Mesendoderm (in vitro differentiated cells): ENCODE measurements at regions not wholly inside any gene's neighbourhood (a gene's known extent, or its start where the extent isn't known, plus 50 kb on each side); places are given as distances from the start of the nearest gene placed in this dataset.

Experiments used
- DNase-seq: peaks from one replicate; pipeline ENCODE4 v3.0.0; 2013
- H2AK5ac ChIP-seq: 2 replicates; pipeline ENCODE4 v1.6.1; 2013; ENCODE audit warnings: low read length, inconsistent platforms
- H2BK120ac ChIP-seq: 2 replicates; pipeline ENCODE4 v1.6.1; 2013; ENCODE audit warnings: low read depth, mild to moderate bottlenecking, low read length, moderate library complexity, mixed read lengths
- H2BK15ac ChIP-seq: replicated peaks from 2 replicates; pipeline ENCODE4 v1.6.1; 2013; ENCODE audit warnings: low read depth, mild to moderate bottlenecking, moderate library complexity
- H2BK5ac ChIP-seq: 2 replicates; pipeline ENCODE4 v1.6.1; 2013; ENCODE audit warnings: low read length, inconsistent platforms
- H3K18ac ChIP-seq: 2 replicates; pipeline ENCODE4 v1.6.1; 2013; ENCODE audit warnings: mild to moderate bottlenecking, low read length, mixed read lengths
- H3K23ac ChIP-seq: one replicate; pipeline ENCODE4 v1.6.1; 2013; ENCODE audit warnings: low read length
- H3K27ac ChIP-seq: 2 replicates; pipeline ENCODE4 v1.5.1; 2013; ENCODE audit warnings: low read depth, mild to moderate bottlenecking, inconsistent platforms, low read length, moderate library complexity
- H3K27me3 ChIP-seq: 2 replicates; pipeline ENCODE4 v1.6.1; 2013; ENCODE audit warnings: low read length, control low read depth, mild to moderate bottlenecking, inconsistent platforms; ENCODE audit not compliant: insufficient read depth, poor library complexity
- H3K36me3 ChIP-seq: 2 replicates; pipeline ENCODE4 v1.6.1; 2013; ENCODE audit warnings: low read length, inconsistent platforms; ENCODE audit not compliant: control insufficient read depth, insufficient read depth
- H3K4ac ChIP-seq: one replicate; pipeline ENCODE4 v1.6.1; 2013; ENCODE audit warnings: low read depth, mild to moderate bottlenecking, low read length, moderate library complexity
- H3K4me1 ChIP-seq: 2 replicates; pipeline ENCODE4 v1.6.1; 2013; ENCODE audit warnings: low read depth, low read length, inconsistent platforms; ENCODE audit not compliant: control insufficient read depth
- H3K4me2 ChIP-seq: 2 replicates; pipeline ENCODE4 v1.6.1; 2013; ENCODE audit warnings: low read length
- H3K4me3 ChIP-seq: 2 replicates; pipeline ENCODE4 v1.5.1; 2013; ENCODE audit warnings: mild to moderate bottlenecking, low read length
- H3K56ac ChIP-seq: one replicate; pipeline ENCODE4 v1.6.1; 2013; ENCODE audit warnings: low read length
- H3K79me1 ChIP-seq: 2 replicates; pipeline ENCODE4 v1.6.1; 2013; ENCODE audit warnings: low read length, inconsistent platforms
- H3K79me2 ChIP-seq: 2 replicates; pipeline ENCODE4 v1.6.1; 2013; ENCODE audit warnings: mild to moderate bottlenecking, low read length; ENCODE audit not compliant: control insufficient read depth, insufficient read depth
- H3K9ac ChIP-seq: 2 replicates; pipeline ENCODE4 v1.6.1; 2013; ENCODE audit warnings: low read length, inconsistent platforms
- H4K5ac ChIP-seq: one replicate; pipeline ENCODE4 v1.6.1; 2013; ENCODE audit warnings: low read length
- H4K8ac ChIP-seq: one replicate; pipeline ENCODE4 v1.6.1; 2013; ENCODE audit warnings: low read depth, mild to moderate bottlenecking, control low read depth, low read length, moderate library complexity
- WGBS: extraction: QIAGEN DNeasy Blood & Tissue Kit; methylation state at CpG from one replicate; pipeline ENCODE4 v1.1.7; 2013; ENCODE audit warnings: low lambda C conversion rate, missing lambda C conversion rate; ENCODE audit not compliant: insufficient coverage; ENCODE audit errors: extremely low coverage; 5-methylcytosine and 5-hydroxymethylcytosine counted together

GRCh38 chr3:104781112-104781511 lies 585.6 kb upstream of the ALCAM start:
- H3K18ac ChIP-seq = no peak overlapping the region
- H3K9ac ChIP-seq = no peak overlapping the region
- H3K27me3 ChIP-seq = no peaks in the 10 kb centered on the region
- H3K23ac ChIP-seq = no peak overlapping the region
- no peaks in the 10 kb centered on the region for H3K79me1 ChIP-seq
- no peak overlapping the region for H3K4me2 ChIP-seq
- H2BK120ac ChIP-seq = no peak overlapping the region
- H3K4me3 ChIP-seq = no peak overlapping the region
- no CpG with 5 or more reads among the region's 2 CpGs for WGBS
- no peaks in the 10 kb centered on the region for H3K36me3 ChIP-seq
- no peak overlapping the region for H2BK5ac ChIP-seq
- no peak overlapping the region for H2BK15ac ChIP-seq
- no peaks in the 10 kb centered on the region for H3K79me2 ChIP-seq
- H3K27ac ChIP-seq = no peak overlapping the region
- no peak overlapping the region for H4K8ac ChIP-seq
- H3K4me1 ChIP-seq = no peaks in the 10 kb centered on the region
- no peak overlapping the region for H2AK5ac ChIP-seq
- no peak for DNase-seq
- no peak overlapping the region for H3K56ac ChIP-seq
- no peak overlapping the region for H4K5ac ChIP-seq
- no peak overlapping the region for H3K4ac ChIP-seq

DNA sequence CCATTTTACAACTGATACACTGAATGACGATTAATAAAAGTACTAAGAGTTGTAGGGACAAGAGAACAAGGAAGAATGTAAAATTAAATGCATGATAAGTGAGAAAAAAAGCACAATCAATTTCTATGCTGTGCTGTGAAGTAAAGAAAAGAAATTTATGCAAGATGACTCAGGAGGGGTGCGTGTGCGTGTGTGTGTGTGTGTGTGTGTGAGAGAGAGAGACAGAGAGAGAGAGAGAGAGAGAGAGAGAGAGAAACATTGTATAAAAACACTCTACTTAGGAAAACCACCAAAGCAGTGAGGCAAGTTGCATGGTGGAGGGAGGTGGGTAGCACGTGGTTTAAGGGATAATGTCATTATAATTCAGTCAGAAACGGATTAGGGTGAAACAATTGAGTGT lies 580.8 kb upstream of the ALCAM start:
- Histone ChIP-seq H3K4ac (no peak overlapping the region), H3K27ac (no peak overlapping the region), H3K79me2 (no peaks in the 10 kb centered on the region), H3K23ac (no peak overlapping the region), H3K4me2 (no peak overlapping the region), H2BK15ac (no peak overlapping the region), H3K56ac (no peak overlapping the region), H2BK120ac (no peak overlapping the region), H3K79me1 (no peaks in the 10 kb centered on the region), H3K9ac (no peak overlapping the region), H4K5ac (no peak overlapping the region), H3K4me3 (no peak overlapping the region), H4K8ac (no peak overlapping the region), H3K18ac (no peak overlapping the region), H2BK5ac (no peak overlapping the region), H2AK5ac (no peak overlapping the region), H3K36me3 (no peaks in the 10 kb centered on the region), H3K4me1 (no peaks in the 10 kb centered on the region), H3K27me3 (no peaks in the 10 kb centered on the region)
- WGBS = no CpG with 5 or more reads among the region's 5 CpGs
- DNase-seq = no peak

DNA sequence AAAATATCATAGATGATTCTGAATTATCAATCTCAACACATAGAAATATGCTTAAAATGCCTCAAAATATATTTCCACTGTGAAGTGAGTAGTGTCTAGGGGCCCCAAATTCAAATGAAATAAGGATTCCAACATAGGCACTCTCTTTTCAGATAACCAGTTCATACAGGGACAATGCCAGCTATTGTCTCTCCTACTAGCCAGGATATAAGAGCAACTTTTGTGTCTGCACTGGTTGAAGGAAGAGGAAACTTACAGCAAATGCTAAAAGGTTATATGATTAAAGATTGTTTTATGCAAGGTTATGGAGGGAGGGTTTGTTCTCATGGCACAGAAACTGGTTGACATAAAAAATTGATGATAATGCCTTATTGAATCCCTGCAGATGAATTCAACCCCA lies 579.4 kb upstream of the ALCAM start:
- no peak for DNase-seq
- Histone ChIP-seq H3K79me2 (no peaks in the 10 kb centered on the region), H4K5ac (no peak overlapping the region), H3K27ac (no peak overlapping the region), H3K4me3 (no peak overlapping the region), H3K56ac (no peak overlapping the region), H3K27me3 (no peaks in the 10 kb centered on the region), H2AK5ac (no peak overlapping the region), H2BK5ac (no peak overlapping the region), H3K36me3 (no peaks in the 10 kb centered on the region), H2BK120ac (no peak overlapping the region), H3K4me1 (no peaks in the 10 kb centered on the region), H3K4ac (no peak overlapping the region), H3K4me2 (no peak overlapping the region), H3K9ac (no peak overlapping the region), H3K23ac (no peak overlapping the region), H4K8ac (no peak overlapping the region), H3K79me1 (no peaks in the 10 kb centered on the region), H3K18ac (no peak overlapping the region), H2BK15ac (no peak overlapping the region)

GRCh38 chr3:104788807-104789206 lies 577.9 kb upstream of the ALCAM start:
- Histone ChIP-seq H4K8ac (no peak overlapping the region), H3K27me3 (no peaks in the 10 kb centered on the region), H3K27ac (no peak overlapping the region), H2BK120ac (no peak overlapping the region), H3K4me2 (no peak overlapping the region), H3K79me2 (no peaks in the 10 kb centered on the region), H3K4ac (no peak overlapping the region), H3K4me3 (no peak overlapping the region), H3K4me1 (no peaks in the 10 kb centered on the region), H3K18ac (no peak overlapping the region), H2BK5ac (no peak overlapping the region), H4K5ac (no peak overlapping the region), H2BK15ac (no peak overlapping the region), H3K79me1 (no peaks in the 10 kb centered on the region), H3K23ac (no peak overlapping the region), H3K36me3 (no peaks in the 10 kb centered on the region), H2AK5ac (no peak overlapping the region), H3K56ac (no peak overlapping the region), H3K9ac (no peak overlapping the region)
- DNase-seq = no peak

DNA sequence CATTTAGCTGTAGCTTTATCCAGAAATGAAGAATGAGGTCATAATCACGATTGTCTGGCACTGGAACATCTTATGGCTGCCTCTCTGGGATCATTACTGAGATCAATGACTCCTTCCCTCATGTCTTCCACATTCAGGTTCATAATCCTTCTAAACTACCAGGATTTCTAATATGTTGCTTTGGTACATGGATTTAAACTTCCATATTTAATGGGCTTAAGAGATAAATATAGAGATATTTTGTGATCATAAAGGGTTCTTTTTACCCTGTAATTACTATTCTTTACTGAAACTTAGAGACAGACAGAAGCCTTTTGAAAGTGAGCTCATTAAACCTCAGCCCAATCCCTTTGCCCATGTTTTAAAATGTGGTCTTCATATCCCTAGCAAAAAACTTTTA lies 575.4 kb upstream of the ALCAM start:
- H2BK5ac ChIP-seq = no peak overlapping the region
- no peaks in the 10 kb centered on the region for H3K27me3 ChIP-seq

DNA sequence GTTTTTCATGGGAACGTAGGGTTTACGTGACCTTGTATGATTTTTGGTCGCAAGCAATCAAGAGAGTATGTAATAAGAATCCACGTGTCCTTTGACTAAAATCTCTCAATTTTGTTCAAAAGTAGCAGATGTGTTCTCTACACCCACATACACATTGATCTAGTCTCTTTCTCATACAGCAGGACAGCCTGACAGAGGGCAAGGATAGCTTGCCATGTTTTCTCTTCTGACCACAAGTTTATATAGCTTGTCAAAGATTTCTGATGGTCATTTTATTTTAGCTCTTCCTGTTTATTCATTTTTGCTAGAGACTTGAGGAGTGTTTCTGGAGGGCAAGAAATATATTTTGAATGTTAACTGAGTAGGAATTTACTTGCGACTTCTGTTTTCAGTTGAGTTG lies 570.2 kb upstream of the ALCAM start:
- Histone ChIP-seq H2BK5ac (no peak overlapping the region), H3K23ac (no peak overlapping the region), H4K5ac (no peak overlapping the region), H3K4me2 (no peak overlapping the region), H2AK5ac (no peak overlapping the region), H3K56ac (no peak overlapping the region), H3K27ac (no peak overlapping the region), H3K18ac (no peak overlapping the region), H3K36me3 (no peaks in the 10 kb centered on the region), H2BK15ac (no peak overlapping the region), H3K79me1 (no peaks in the 10 kb centered on the region), H3K4ac (no peak overlapping the region), H3K4me3 (no peak overlapping the region), H3K27me3 (no peaks in the 10 kb centered on the region), H3K4me1 (no peaks in the 10 kb centered on the region), H3K9ac (no peak overlapping the region), H2BK120ac (no peak overlapping the region), H3K79me2 (no peaks in the 10 kb centered on the region), H4K8ac (no peak overlapping the region)
- no CpG with 5 or more reads among the region's 5 CpGs for WGBS
- DNase-seq = no peak

More for the DNA sequence above, 575.4 kb upstream of the ALCAM start:
- Histone ChIP-seq H4K8ac (no peak overlapping the region), H4K5ac (no peak overlapping the region), H2BK120ac (no peak overlapping the region), H3K9ac (no peak overlapping the region), H3K18ac (no peak overlapping the region), H3K36me3 (no peaks in the 10 kb centered on the region), H3K4ac (no peak overlapping the region), H3K4me3 (no peak overlapping the region), H3K56ac (no peak overlapping the region), H3K27ac (no peak overlapping the region), H3K4me1 (no peaks in the 10 kb centered on the region), H3K4me2 (no peak overlapping the region), H2AK5ac (no peak overlapping the region), H3K23ac (no peak overlapping the region), H3K79me1 (no peaks in the 10 kb centered on the region), H2BK15ac (no peak overlapping the region), H3K79me2 (no peaks in the 10 kb centered on the region)
- DNase-seq = no peak
- no CpG with 5 or more reads among the region's 1 CpG for WGBS
